ENCODE measurements at regions not wholly inside any gene's neighbourhood (a gene's known extent, or its start where the extent isn't known, plus 50 kb on each side); places are given as distances from the start of the nearest gene placed in this dataset.

- peak; percentile 74 for ATAC-seq
- H3K36me3 ChIP-seq, result no peaks in the 10 kb centered on the region
- 0 to 3% methylated on average over 16 to 22 of the region's 35 CpGs for WGBS, 2 donors (ENCODE audit: low coverage in 1 of 2)
- H3K9me3 ChIP-seq, result no peaks in the 10 kb centered on the region
- peak overlapping the region; percentile 96 to 100 (median 99) for H3K27ac ChIP-seq
- TF ChIP-seq EP300 (IDR thresholded peaks at IDR 0.05) (no peak), POLR2AphosphoS5 (IDR thresholded peaks at IDR 0.05) (peak; percentile 98), POLR2A (IDR thresholded peaks at IDR 0.05) (peak; percentile 83 to 86), CTCF (IDR thresholded peaks at IDR 0.05) (peak in 3 of 4 experiments; percentile 29 to 71 (median 70))
- peaks cover 36 to 89% (median 55%) of the 10 kb centered on the region in 3 donors for H3K4me1 ChIP-seq
- H3K27me3 ChIP-seq, result no peaks in the 10 kb centered on the region
- H3K4me3 ChIP-seq, result peak overlapping the region; percentile 93 to 94
Measured at GRCh38 chr14:73785834-73786635, 65.6 kb upstream of the PTGR2 start.

DNA sequence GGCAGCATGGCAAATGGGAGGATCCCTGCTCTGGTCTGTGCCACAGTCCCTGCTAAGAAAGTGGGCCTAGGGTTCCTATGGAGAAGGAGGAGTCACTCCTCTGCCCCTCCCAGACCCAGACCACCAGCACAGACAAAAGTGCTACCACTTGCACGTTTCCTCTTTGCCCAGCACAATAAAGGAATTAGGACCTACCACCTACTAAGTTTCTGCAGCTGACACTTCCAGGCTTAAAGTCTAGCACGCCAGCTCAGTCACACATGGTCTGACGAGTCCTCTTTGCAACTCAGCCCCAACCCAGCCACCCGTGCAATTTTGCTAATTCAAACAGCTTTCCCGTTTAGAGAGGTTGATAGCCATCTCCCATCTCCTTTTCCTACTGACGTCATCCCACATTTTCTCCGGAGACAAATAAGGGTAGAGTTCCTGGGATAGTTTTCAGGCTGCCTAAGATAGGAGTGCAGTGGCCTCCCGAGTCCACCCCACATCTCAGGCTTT is 66.2 kb upstream of the PTGR2 start:
- WGBS, 2 donors (ENCODE audit: low coverage in 1 of 2), result 0% methylated on average over 7 of the region's 8 CpGs; no CpG with 5 or more reads in 1 of the 2 donors
- Histone ChIP-seq H3K9me3 (no peaks in the 10 kb centered on the region), H3K27ac (peak overlapping the region; percentile 96 to 100 (median 99)), H3K36me3 (no peaks in the 10 kb centered on the region), H3K4me3 (peak overlapping the region; percentile 93 to 94), H3K27me3 (no peaks in the 10 kb centered on the region), H3K4me1 (peaks cover 33 to 89% (median 50%) of the 10 kb centered on the region in 3 donors)
- peak; percentile 31 for ATAC-seq
- no peak for TF ChIP-seq EP300 (IDR thresholded peaks at IDR 0.05)
- no peak for TF ChIP-seq POLR2A (IDR thresholded peaks at IDR 0.05)
- TF ChIP-seq CTCF (IDR thresholded peaks at IDR 0.05), result no peak
- TF ChIP-seq POLR2AphosphoS5 (IDR thresholded peaks at IDR 0.05), result no peak

DNA sequence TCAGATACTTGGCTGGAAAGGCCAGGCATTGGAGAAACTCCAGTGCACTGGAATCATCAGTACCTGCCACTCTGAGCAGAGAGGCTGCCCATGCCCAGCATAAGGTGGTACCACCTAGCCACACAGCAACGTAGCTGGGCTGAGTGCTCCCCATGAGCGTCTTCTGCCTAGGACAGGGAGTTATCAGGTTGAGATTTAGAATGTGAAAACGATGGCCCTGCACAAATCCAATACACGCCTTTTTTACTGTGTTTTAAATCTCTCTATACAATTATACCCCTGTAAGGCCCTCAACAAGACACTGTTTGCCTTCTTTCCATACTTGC is 66.7 kb upstream of the PTGR2 start:
- Histone ChIP-seq H3K27ac (peak overlapping the region; percentile 96 to 100 (median 99)), H3K27me3 (no peaks in the 10 kb centered on the region), H3K36me3 (no peaks in the 10 kb centered on the region), H3K4me3 (peak overlapping the region in 1 of 2 donors; percentile 93), H3K4me1 (peaks cover 33 to 88% (median 48%) of the 10 kb centered on the region in 3 donors), H3K9me3 (no peaks in the 10 kb centered on the region)
- no peak for ATAC-seq
- WGBS, 2 donors (ENCODE audit: low coverage in 1 of 2), result 10 to 20% methylated on average over 1 to 2 of the region's 4 CpGs
- no peak for TF ChIP-seq EP300 (IDR thresholded peaks at IDR 0.05)
- TF ChIP-seq POLR2AphosphoS5 (IDR thresholded peaks at IDR 0.05), result no peak
- no peak for TF ChIP-seq POLR2A (IDR thresholded peaks at IDR 0.05)
- no peak for TF ChIP-seq CTCF (IDR thresholded peaks at IDR 0.05)

GRCh38 chr14:73784181-73784987 is 67.2 kb upstream of the PTGR2 start:
- Histone ChIP-seq H3K27ac (peak overlapping the region; percentile 96 to 100 (median 99)), H3K9me3 (no peaks in the 10 kb centered on the region), H3K36me3 (no peaks in the 10 kb centered on the region), H3K27me3 (no peaks in the 10 kb centered on the region), H3K4me3 (peak overlapping the region in 1 of 2 donors; percentile 93), H3K4me1 (peaks cover 28 to 83% (median 44%) of the 10 kb centered on the region in 3 donors)
- WGBS, 2 donors (ENCODE audit: low coverage in 1 of 2), result 50% methylated on average over 1 of the region's 8 CpGs; no CpG with 5 or more reads in 1 of the 2 donors
- peak; percentile 59 for ATAC-seq
- peak; percentile 95 for TF ChIP-seq POLR2AphosphoS5 (IDR thresholded peaks at IDR 0.05)
- TF ChIP-seq CTCF (IDR thresholded peaks at IDR 0.05), result no peak
- no peak for TF ChIP-seq POLR2A (IDR thresholded peaks at IDR 0.05)
